SKM-1 (cell line): ENCODE measurements at regions not wholly inside any gene's neighbourhood (a gene's known extent, or its start where the extent isn't known, plus 50 kb on each side); places are given as distances from the start of the nearest gene placed in this dataset.

Experiments used
- DNase-seq: peaks from one replicate; lab custom pipeline; 2025; ENCODE audit not compliant: unreplicated experiment; lab: John Stamatoyannopoulos, UW

- DNase-seq: no peak
These were observed 83.9 kb upstream of the ARHGAP24 start for GRCh38 chr4:85391071-85391470.

DNA sequence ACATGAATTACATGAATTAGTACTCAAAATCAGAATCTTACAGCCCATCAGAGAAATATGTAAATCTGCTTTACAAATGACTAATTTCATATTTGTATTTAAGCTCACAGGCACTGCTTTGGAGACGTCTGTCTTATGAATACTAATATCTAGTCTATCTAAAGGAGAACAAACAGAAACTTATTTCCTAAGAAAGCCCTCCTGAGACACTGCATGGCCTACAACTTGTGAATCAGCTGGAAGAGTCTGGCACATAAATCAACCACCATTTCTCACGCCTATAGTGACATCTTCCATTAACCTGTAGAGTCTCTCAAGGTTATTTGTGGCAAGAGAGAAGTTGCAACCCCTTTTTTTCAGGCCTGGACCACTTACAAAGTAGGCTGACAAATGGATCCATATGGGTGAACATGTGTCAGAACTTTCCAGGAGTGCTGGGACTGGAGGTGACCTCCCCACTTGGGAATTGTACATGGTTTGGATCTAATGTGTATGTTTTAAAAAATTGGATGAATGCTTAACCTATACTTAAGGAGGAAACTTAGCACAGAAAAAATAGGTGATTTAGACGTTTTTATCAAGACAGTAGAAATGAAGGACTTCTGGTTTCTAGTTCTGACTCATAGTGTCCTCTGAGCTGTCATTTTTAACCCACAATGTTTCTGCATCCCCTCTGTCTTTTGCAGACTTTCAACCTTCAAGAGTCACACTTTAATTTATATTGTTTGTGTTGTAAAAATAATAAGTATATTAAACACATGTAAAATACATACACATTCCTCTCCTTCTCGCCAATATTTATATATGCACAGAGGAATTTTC is 83.2 kb upstream of the ARHGAP24 start:
- no peak for DNase-seq

GRCh38 chr4:85393201-85393600 is 81.7 kb upstream of the ARHGAP24 start:
- no peak for DNase-seq

DNA sequence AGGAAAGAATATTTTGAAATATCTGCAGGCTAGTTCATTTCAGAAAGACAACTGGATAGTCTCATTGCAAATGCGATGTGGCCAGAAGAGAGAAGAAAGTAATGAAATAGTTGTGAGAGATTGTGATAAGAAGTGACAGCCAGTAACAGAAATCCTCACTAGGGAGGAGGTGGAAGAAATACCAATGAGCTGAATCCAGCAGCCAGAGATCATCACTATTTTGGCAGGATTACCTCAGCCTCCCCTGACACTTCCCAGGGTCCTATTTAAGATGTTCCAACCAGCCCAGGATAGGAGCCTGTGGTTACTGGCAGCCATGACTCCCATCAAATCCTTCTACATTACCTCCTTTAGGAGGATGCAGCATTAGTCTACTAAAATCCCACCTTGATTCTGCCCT is 76.7 kb upstream of the ARHGAP24 start:
- DNase-seq: no peak

- DNase-seq: no peak
These were observed 75.7 kb upstream of the ARHGAP24 start for GRCh38 chr4:85399270-85399669.

GRCh38 chr4:85402371-85402770 is 72.6 kb upstream of the ARHGAP24 start:
- DNase-seq: no peak

GRCh38 chr4:85406185-85406584 is 68.8 kb upstream of the ARHGAP24 start:
- no peak for DNase-seq

- no peak for DNase-seq
These were observed 67.4 kb upstream of the ARHGAP24 start for GRCh38 chr4:85407546-85407945.

GRCh38 chr4:85408301-85408700 is 66.6 kb upstream of the ARHGAP24 start:
- DNase-seq: no peak

DNA sequence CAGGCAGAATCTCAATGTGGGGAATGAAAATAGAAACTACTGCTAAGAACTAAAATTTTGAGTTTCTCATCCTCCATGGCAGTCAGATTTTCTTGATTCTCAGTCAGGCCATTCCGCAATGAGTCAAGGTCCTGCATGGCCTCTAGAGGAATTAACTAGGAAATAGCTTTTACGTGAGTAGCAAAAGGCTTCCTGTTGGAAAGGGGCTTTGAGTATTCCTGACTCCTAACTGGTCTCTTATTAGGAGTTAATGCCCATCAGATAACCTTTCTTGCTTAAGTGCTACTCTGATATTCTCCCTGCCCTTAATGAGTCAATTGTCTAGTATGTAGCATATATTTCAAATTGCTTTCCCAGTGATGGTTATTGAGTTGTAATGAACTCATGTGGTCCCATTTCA is 65.7 kb upstream of the ARHGAP24 start:
- DNase-seq: no peak

- no peak for DNase-seq
These were observed 63.6 kb upstream of the ARHGAP24 start for GRCh38 chr4:85411386-85411785.

DNA sequence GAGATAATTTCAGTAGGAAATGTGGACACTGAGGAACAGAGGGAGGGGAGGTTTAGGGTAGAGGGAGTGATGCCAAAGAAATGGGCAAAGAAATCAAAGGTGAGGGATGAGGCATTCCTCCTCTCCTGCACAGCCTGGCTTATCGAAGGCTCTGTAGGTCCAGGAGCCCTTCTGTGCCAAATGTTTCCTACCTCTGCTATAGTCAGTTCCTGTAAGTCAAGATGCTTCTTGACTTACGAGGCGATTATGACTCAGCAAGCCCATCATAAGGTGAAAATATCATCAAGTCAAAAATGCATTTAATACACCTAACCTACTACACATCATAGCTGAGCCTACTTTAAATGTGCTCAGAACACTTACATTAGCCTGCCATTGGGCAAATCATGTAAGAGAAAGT is 60.0 kb upstream of the ARHGAP24 start:
- no peak for DNase-seq

DNA sequence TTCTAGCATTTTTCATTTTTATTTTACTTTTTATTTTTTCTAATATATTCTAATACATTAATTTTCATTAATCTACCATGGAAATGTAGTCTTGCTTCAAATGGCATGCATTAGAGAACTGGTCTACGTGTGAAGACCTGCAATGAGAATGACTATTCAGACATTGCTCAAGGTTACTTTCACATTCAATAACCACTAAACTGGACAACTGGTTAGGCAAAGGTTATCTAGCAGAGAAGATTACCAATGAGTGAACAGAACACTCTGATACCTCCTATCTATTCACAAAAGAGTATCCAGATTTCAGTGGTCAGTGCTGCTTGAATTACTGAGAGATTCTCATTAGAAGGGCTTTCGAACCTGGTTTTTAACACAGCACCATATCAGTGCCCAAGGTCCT is 58.9 kb upstream of the ARHGAP24 start:
- no peak for DNase-seq

DNA sequence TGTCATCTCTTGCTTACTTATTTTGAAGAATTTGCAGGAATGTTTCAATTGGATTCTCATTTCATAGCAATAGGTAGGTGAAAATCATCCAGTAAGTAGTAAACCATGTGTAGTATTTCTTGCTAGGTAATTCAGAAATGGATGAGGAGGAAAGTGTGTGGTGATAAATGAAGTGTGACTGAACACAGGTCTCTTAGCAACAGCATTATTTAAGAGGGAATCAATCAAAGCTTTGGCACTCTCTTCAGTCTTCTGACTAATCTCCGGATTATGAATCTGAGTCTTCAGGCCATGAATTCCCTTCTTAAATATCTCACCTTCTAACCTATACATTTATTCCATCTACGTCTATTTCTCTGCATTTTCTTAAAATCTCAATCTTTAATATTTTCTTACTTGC is 55.8 kb upstream of the ARHGAP24 start:
- DNase-seq: no peak

DNA sequence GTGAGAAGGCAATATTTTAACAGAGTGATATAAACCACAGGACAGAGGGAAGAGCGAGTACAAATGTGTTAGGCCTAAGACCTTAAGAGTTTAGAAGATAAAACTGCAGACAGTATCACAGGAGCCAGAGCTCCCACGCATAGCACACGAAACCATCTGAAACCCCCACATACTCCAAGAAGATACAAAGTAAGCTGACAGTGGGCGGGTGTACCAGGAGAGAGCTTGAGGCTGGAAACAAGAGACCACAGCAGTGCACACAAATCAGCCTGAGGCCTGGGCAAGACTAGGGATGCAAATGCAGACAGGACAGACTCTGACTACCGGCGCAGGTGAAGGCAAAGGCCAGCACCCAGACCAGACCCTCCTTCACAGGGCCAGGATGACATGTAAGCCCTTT is 54.1 kb upstream of the ARHGAP24 start:
- DNase-seq: no peak

- no peak for DNase-seq
These were observed 51.5 kb upstream of the ARHGAP24 start for GRCh38 chr4:85423431-85423830.
